Vagina (tissue), 2 donors: ENCODE measurements at regions not wholly inside any gene's neighbourhood (a gene's known extent, or its start where the extent isn't known, plus 50 kb on each side); places are given as distances from the start of the nearest gene placed in this dataset.

Experiments used
- POLR2A ChIP-seq, 2 donors: fragments of 450-650 bp; IDR thresholded peaks; one replicate each; pipeline ENCODE4 v1.6.1; 2017; ENCODE audit warnings: antibody characterized with exemption in 2 of 2, mild to moderate bottlenecking in 2 of 2, moderate library complexity in 2 of 2
- POLR2AphosphoS5 ChIP-seq, 2 donors: sonication (generic); formaldehyde crosslinking; IDR thresholded peaks; one replicate each; pipeline ENCODE4 v1.9.0; 2017; ENCODE audit warnings: antibody characterized with exemption in 2 of 2, mild to moderate bottlenecking in 2 of 2, low read depth in 1 of 2; ENCODE audit not compliant: insufficient read depth in 1 of 2
- TF ChIP-seq, protein P1 (sequence below), 3 experiments: fragments of 450-650 bp in 2 of 3; fragments of 200-600 bp in 1 of 3; sonication (generic) in 1 of 3; IDR thresholded peaks; one replicate each; pipeline ENCODE4 v1.5.1; 2017 to 2019; ENCODE audit warnings: antibody characterized with exemption in 3 of 3, mild to moderate bottlenecking in 2 of 3, moderate library complexity in 2 of 3

- TF ChIP-seq POLR2A (IDR thresholded peaks at IDR 0.05) (no peak), POLR2AphosphoS5 (IDR thresholded peaks at IDR 0.05; ENCODE audit: insufficient read depth in 1 of 2, low read depth in 1 of 2) (no peak)
- TF ChIP-seq, protein P1, sequence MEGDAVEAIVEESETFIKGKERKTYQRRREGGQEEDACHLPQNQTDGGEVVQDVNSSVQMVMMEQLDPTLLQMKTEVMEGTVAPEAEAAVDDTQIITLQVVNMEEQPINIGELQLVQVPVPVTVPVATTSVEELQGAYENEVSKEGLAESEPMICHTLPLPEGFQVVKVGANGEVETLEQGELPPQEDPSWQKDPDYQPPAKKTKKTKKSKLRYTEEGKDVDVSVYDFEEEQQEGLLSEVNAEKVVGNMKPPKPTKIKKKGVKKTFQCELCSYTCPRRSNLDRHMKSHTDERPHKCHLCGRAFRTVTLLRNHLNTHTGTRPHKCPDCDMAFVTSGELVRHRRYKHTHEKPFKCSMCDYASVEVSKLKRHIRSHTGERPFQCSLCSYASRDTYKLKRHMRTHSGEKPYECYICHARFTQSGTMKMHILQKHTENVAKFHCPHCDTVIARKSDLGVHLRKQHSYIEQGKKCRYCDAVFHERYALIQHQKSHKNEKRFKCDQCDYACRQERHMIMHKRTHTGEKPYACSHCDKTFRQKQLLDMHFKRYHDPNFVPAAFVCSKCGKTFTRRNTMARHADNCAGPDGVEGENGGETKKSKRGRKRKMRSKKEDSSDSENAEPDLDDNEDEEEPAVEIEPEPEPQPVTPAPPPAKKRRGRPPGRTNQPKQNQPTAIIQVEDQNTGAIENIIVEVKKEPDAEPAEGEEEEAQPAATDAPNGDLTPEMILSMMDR (IDR thresholded peaks at IDR 0.05), result no peak
Measured at GRCh38 chr14:34126586-34126985, 175.7 kb upstream of the EGLN3 start.
